ENCODE measurements at regions not wholly inside any gene's neighbourhood (a gene's known extent, or its start where the extent isn't known, plus 50 kb on each side); places are given as distances from the start of the nearest gene placed in this dataset.

DNA sequence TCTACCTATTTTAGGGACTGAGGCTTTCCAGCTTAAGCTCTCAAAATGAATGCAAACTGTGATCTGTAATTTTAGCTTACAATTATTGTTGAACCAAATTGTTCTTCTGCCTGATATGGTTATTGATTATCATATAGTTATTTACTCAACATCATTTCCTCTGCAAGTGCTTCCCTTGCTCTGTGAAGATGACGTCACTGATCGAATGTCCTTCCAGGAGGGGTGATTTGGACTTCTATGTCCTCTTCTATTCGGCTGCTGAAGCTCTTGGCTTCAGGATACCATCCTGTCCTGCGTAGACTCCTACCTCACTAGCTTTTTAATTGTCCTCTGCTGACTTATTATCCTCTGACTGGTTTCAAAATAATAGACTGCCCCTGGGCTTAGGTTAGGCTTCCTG lies 137.4 kb upstream of the LARGE1 start:
- Histone ChIP-seq H3K79me2 (ENCODE audit: insufficient read depth, low read length) (no peaks in the 10 kb centered on the region), H3K27me3 (ENCODE audit: control insufficient read depth in 1 of 2, insufficient read depth in 2 of 2, low read length in 2 of 2) (no peaks in the 10 kb centered on the region), H3K4me2 (ENCODE audit: low read depth, low read length) (no peak overlapping the region), H3K4me1 (ENCODE audit: insufficient read depth, low read length) (no peaks in the 10 kb centered on the region), H3K9me3 (ENCODE audit: low read length) (no peaks in the 10 kb centered on the region), H3K27ac (ENCODE audit: extremely low read length, insufficient read depth, low read length) (no peak overlapping the region), H2AFZ (ENCODE audit: low read length) (no peak overlapping the region), H3K4me3 (replicated peaks in 1 of 3; ENCODE audit: insufficient read depth in 1 of 3, low read depth in 2 of 3, low read length in 3 of 3) (no peak overlapping the region), H4K20me1 (ENCODE audit: insufficient read depth, low read length) (no peaks in the 10 kb centered on the region), H3K9ac (ENCODE audit: insufficient read depth, low read depth, low read length) (no peak overlapping the region), H3K36me3 (replicated peaks in 1 of 2; ENCODE audit: control insufficient read depth in 1 of 2, insufficient read depth in 2 of 2, low read length in 2 of 2) (no peaks in the 10 kb centered on the region)
- ATAC-seq = no peak
- 2% methylated on average over 4 of the region's 4 CpGs for WGBS (ENCODE audit: low lambda C conversion rate)
- DNase-seq (ENCODE audit: low spot score) = no peak
- TF ChIP-seq CREB1 (IDR thresholded peaks at IDR 0.05) (peak; percentile 95), CREB1 (CRISPR knock-in tag; IDR thresholded peaks at IDR 0.05) (no peak), ATF7 (IDR thresholded peaks at IDR 0.05) (peak; percentile 98), ATF7 (CRISPR knock-in tag; IDR thresholded peaks at IDR 0.05) (no peak)
- TF ChIP-seq, protein P1, sequence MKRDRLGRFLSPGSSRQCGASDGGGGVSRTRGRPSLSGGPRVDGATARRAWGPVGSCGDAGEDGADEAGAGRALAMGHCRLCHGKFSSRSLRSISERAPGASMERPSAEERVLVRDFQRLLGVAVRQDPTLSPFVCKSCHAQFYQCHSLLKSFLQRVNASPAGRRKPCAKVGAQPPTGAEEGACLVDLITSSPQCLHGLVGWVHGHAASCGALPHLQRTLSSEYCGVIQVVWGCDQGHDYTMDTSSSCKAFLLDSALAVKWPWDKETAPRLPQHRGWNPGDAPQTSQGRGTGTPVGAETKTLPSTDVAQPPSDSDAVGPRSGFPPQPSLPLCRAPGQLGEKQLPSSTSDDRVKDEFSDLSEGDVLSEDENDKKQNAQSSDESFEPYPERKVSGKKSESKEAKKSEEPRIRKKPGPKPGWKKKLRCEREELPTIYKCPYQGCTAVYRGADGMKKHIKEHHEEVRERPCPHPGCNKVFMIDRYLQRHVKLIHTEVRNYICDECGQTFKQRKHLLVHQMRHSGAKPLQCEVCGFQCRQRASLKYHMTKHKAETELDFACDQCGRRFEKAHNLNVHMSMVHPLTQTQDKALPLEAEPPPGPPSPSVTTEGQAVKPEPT (CRISPR knock-in tag; IDR thresholded peaks at IDR 0.05; ENCODE audit: low read depth) = no peak
- BruUV-seq (replicated peaks) = no TSS peak
- ChIA-PET CTCF (ENCODE audit: low intra/inter-chr PET ratio, low total read pairs) (no interaction called here), POLR2A (no interaction called here)
- FAIRE-seq = no peak
- intact Hi-C loops (cut with micrococcal nuclease; ENCODE audit: unreplicated experiment) = no loop called here
- in situ Hi-C loops (cut with HindIII; ENCODE audit: extremely low pct_ligation_motif_present, low pct_unique_long_range_greater_than_20kb) = no loop called here

DNA sequence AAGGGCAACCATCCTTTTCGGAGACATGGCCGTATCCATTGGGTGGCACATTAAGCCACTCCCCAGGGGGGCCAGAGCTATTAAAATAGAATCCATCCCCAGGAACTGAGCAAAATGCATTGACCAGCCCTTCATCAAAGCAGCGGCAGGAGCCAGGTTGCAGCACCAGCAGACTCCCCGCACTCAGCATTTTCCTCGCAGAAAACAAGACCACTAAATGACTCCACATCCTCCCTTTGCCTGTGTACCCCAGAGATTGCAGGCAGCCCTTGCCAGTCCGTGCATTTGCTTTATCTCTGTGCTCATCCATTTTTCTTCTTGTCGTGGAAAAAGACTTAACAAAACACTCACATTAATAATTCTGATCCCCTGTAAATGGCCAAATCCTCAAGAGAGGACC lies 144.4 kb upstream of the LARGE1 start:
- in situ Hi-C loops (cut with HindIII; ENCODE audit: extremely low pct_ligation_motif_present, low pct_unique_long_range_greater_than_20kb) = no loop called here
- CTCF ChIA-PET (ENCODE audit: low intra/inter-chr PET ratio, low total read pairs) = no interaction called here
- H3K4me1 ChIP-seq (ENCODE audit: insufficient read depth, low read length) = no peaks in the 10 kb centered on the region
- no peaks in the 10 kb centered on the region for H3K9me3 ChIP-seq (ENCODE audit: low read length)
- no peak overlapping the region for H2AFZ ChIP-seq (ENCODE audit: low read length)
- no peak for TF ChIP-seq KLF12 (CRISPR knock-in tag; IDR thresholded peaks at IDR 0.05; ENCODE audit: borderline replicate concordance)
- no peak for TF ChIP-seq KAT2B (IDR thresholded peaks at IDR 0.05; ENCODE audit: borderline replicate concordance, low read depth, low read length)
- TF ChIP-seq, protein P2, sequence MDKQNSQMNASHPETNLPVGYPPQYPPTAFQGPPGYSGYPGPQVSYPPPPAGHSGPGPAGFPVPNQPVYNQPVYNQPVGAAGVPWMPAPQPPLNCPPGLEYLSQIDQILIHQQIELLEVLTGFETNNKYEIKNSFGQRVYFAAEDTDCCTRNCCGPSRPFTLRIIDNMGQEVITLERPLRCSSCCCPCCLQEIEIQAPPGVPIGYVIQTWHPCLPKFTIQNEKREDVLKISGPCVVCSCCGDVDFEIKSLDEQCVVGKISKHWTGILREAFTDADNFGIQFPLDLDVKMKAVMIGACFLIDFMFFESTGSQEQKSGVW (CRISPR knock-in tag; IDR thresholded peaks at IDR 0.05; ENCODE audit: borderline replicate concordance) = no peak
- TF ChIP-seq MAFK (conservative IDR thresholded peaks at IDR 0.05 in 1 of 2, IDR thresholded peaks at IDR 0.05 in 1 of 2; ENCODE audit: low read length in 2 of 2) = 0 out of 4 replicates have a peak, but pooled peaks of 1 of the 2 experiments have one; percentile 23
- TF ChIP-seq, protein P3, sequence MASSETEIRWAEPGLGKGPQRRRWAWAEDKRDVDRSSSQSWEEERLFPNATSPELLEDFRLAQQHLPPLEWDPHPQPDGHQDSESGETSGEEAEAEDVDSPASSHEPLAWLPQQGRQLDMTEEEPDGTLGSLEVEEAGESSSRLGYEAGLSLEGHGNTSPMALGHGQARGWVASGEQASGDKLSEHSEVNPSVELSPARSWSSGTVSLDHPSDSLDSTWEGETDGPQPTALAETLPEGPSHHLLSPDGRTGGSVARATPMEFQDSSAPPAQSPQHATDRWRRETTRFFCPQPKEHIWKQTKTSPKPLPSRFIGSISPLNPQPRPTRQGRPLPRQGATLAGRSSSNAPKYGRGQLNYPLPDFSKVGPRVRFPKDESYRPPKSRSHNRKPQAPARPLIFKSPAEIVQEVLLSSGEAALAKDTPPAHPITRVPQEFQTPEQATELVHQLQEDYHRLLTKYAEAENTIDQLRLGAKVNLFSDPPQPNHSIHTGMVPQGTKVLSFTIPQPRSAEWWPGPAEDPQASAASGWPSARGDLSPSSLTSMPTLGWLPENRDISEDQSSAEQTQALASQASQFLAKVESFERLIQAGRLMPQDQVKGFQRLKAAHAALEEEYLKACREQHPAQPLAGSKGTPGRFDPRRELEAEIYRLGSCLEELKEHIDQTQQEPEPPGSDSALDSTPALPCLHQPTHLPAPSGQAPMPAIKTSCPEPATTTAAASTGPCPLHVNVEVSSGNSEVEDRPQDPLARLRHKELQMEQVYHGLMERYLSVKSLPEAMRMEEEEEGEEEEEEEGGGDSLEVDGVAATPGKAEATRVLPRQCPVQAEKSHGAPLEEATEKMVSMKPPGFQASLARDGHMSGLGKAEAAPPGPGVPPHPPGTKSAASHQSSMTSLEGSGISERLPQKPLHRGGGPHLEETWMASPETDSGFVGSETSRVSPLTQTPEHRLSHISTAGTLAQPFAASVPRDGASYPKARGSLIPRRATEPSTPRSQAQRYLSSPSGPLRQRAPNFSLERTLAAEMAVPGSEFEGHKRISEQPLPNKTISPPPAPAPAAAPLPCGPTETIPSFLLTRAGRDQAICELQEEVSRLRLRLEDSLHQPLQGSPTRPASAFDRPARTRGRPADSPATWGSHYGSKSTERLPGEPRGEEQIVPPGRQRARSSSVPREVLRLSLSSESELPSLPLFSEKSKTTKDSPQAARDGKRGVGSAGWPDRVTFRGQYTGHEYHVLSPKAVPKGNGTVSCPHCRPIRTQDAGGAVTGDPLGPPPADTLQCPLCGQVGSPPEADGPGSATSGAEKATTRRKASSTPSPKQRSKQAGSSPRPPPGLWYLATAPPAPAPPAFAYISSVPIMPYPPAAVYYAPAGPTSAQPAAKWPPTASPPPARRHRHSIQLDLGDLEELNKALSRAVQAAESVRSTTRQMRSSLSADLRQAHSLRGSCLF (CRISPR knock-in tag; IDR thresholded peaks at IDR 0.05; ENCODE audit: borderline replicate concordance) = no peak
- TF ChIP-seq, protein P4, sequence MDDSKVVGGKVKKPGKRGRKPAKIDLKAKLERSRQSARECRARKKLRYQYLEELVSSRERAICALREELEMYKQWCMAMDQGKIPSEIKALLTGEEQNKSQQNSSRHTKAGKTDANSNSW (CRISPR knock-in tag; IDR thresholded peaks at IDR 0.05; ENCODE audit: borderline replicate concordance) = no peak
- peaks cover 0 to 14% of the 10 kb centered on the region in 2 experiments; a peak in 3 of 5 replicates for H3K27me3 ChIP-seq (ENCODE audit: control insufficient read depth in 1 of 2, insufficient read depth in 2 of 2, low read length in 2 of 2)
- no peak overlapping the region for H3K4me3 ChIP-seq (replicated peaks in 1 of 3; ENCODE audit: insufficient read depth in 1 of 3, low read depth in 2 of 3, low read length in 3 of 3)
- FAIRE-seq = no peak
- no peak overlapping the region for H3K27ac ChIP-seq (ENCODE audit: extremely low read length, insufficient read depth, low read length)
- no peak overlapping the region for H3K9ac ChIP-seq (ENCODE audit: insufficient read depth, low read depth, low read length)
- no peaks in the 10 kb centered on the region for H3K79me2 ChIP-seq (ENCODE audit: insufficient read depth, low read length)
- WGBS (ENCODE audit: low lambda C conversion rate) = 33% methylated on average over 6 of the region's 7 CpGs
- POLR2A ChIA-PET = no interaction called here
- H4K20me1 ChIP-seq (ENCODE audit: insufficient read depth, low read length) = no peaks in the 10 kb centered on the region
- ATAC-seq = no peak
- DNase-seq (ENCODE audit: low spot score) = no peak
- no peak overlapping the region for H3K4me2 ChIP-seq (ENCODE audit: low read depth, low read length)
- no TSS peak for BruUV-seq (replicated peaks)
- H3K36me3 ChIP-seq (replicated peaks in 1 of 2; ENCODE audit: control insufficient read depth in 1 of 2, insufficient read depth in 2 of 2, low read length in 2 of 2) = no peaks in the 10 kb centered on the region
- intact Hi-C loops (cut with micrococcal nuclease; ENCODE audit: unreplicated experiment) = no loop called here

All from HepG2 (cell line).